ENCODE measurements at regions not wholly inside any gene's neighbourhood (a gene's known extent, or its start where the extent isn't known, plus 50 kb on each side); places are given as distances from the start of the nearest gene placed in this dataset.
A peak's percentile ranks its signal among the peaks of the same experiment; 100 is the strongest.

GRCh38 chr3:18505056-18505455, 79.9 kb upstream of the SATB1 start:
- POLR2A ChIA-PET, result no interaction called here
- TF ChIP-seq CTCF (IDR thresholded peaks at IDR 0.05), result no peak
- ATAC-seq, result no peak
- H3K36me3 Mint-ChIP-seq (ENCODE audit: low read depth), result peaks cover 9% of the 10 kb centered on the region
- H3K4me3 Mint-ChIP-seq, result no peak overlapping the region
- peaks cover 23% of the 10 kb centered on the region for H3K4me1 Mint-ChIP-seq (ENCODE audit: low read depth)
- H3K27ac Mint-ChIP-seq, result no peak overlapping the region
- no peaks in the 10 kb centered on the region for H3K27me3 Mint-ChIP-seq
- no peak for DNase-seq
- intact Hi-C loops (cut with micrococcal nuclease), result no loop called here
- no peaks in the 10 kb centered on the region for H3K9me3 Mint-ChIP-seq
- CTCF ChIA-PET, result no interaction called here

- POLR2A ChIA-PET, result interaction anchor here (1.0 kb wide), 2 partner anchors 64 kb away, joined by 3 read pairs; no protein-coding TSS in a partner anchor
- no peak overlapping the region for H3K4me3 Mint-ChIP-seq
- peaks cover 1% of the 10 kb centered on the region for H3K9me3 Mint-ChIP-seq
- peaks cover 8% of the 10 kb centered on the region for H3K36me3 Mint-ChIP-seq (ENCODE audit: low read depth)
- H3K4me1 Mint-ChIP-seq (ENCODE audit: low read depth), result peaks cover 43% of the 10 kb centered on the region
- H3K27me3 Mint-ChIP-seq, result no peaks in the 10 kb centered on the region
- CTCF ChIA-PET, result interaction anchor here (1.8 kb wide), 1 partner anchor 9 kb away, joined by 4 read pairs; no protein-coding TSS in a partner anchor
- ATAC-seq (peak; percentile 59), DNase-seq (no peak)
- H3K27ac Mint-ChIP-seq, result peak overlapping the region; percentile 60
- no peak for TF ChIP-seq CTCF (IDR thresholded peaks at IDR 0.05)
- intact Hi-C loops (cut with micrococcal nuclease), result no loop called here
Measured at GRCh38 chr3:18501679-18502343, 76.7 kb upstream of the SATB1 start.

- Mint-ChIP-seq H3K27me3 (no peaks in the 10 kb centered on the region), H3K4me1 (ENCODE audit: low read depth) (peaks cover 43% of the 10 kb centered on the region), H3K36me3 (ENCODE audit: low read depth) (peaks cover 9% of the 10 kb centered on the region), H3K4me3 (no peak overlapping the region), H3K27ac (peak overlapping the region; percentile 95), H3K9me3 (peaks cover 1% of the 10 kb centered on the region)
- ChIA-PET CTCF (no interaction called here), POLR2A (no interaction called here)
- ATAC-seq (no peak), DNase-seq (no peak)
- TF ChIP-seq CTCF (IDR thresholded peaks at IDR 0.05), result no peak
- intact Hi-C loops (cut with micrococcal nuclease), result no loop called here
Measured at GRCh38 chr3:18500322-18500721, 75.2 kb upstream of the SATB1 start.

GRCh38 chr3:18499301-18499700, 74.2 kb upstream of the SATB1 start:
- TF ChIP-seq CTCF (IDR thresholded peaks at IDR 0.05), result no peak
- intact Hi-C loops (cut with micrococcal nuclease), result no loop called here
- ATAC-seq (peak; percentile 71), DNase-seq (peak; percentile 36)
- ChIA-PET POLR2A (no interaction called here), CTCF (no interaction called here)
- H3K9me3 Mint-ChIP-seq, result peaks cover 1% of the 10 kb centered on the region
- H3K4me1 Mint-ChIP-seq (ENCODE audit: low read depth), result peaks cover 43% of the 10 kb centered on the region
- H3K27me3 Mint-ChIP-seq, result no peaks in the 10 kb centered on the region
- peak overlapping the region; percentile 15 for H3K4me3 Mint-ChIP-seq
- peaks cover 11% of the 10 kb centered on the region for H3K36me3 Mint-ChIP-seq (ENCODE audit: low read depth)
- peak overlapping the region; percentile 95 for H3K27ac Mint-ChIP-seq

GRCh38 chr3:18494251-18494650, 69.1 kb upstream of the SATB1 start:
- peaks cover 35% of the 10 kb centered on the region for H3K4me1 Mint-ChIP-seq (ENCODE audit: low read depth)
- no peak overlapping the region for H3K27ac Mint-ChIP-seq
- H3K36me3 Mint-ChIP-seq (ENCODE audit: low read depth), result peaks cover 21% of the 10 kb centered on the region
- H3K9me3 Mint-ChIP-seq, result peaks cover 4% of the 10 kb centered on the region
- DNase-seq, result no peak
- H3K4me3 Mint-ChIP-seq, result no peak overlapping the region
- ChIA-PET CTCF (no interaction called here), POLR2A (no interaction called here)
- ATAC-seq, result no peak
- no peak for TF ChIP-seq CTCF (IDR thresholded peaks at IDR 0.05)
- intact Hi-C loops (cut with micrococcal nuclease), result no loop called here
- H3K27me3 Mint-ChIP-seq, result no peaks in the 10 kb centered on the region

All from activated CD8-positive, alpha-beta T cell treated with anti-CD3 and anti-CD28 coated beads for 36 hours (primary cell).